ENCODE measurements at regions not wholly inside any gene's neighbourhood (a gene's known extent, or its start where the extent isn't known, plus 50 kb on each side); places are given as distances from the start of the nearest gene placed in this dataset.
"Not testable (repeated sequence)": the region's sequence is repeated elsewhere in the genome, so short reads cannot be mapped to it uniquely, and the experiment has no call there.

DNA sequence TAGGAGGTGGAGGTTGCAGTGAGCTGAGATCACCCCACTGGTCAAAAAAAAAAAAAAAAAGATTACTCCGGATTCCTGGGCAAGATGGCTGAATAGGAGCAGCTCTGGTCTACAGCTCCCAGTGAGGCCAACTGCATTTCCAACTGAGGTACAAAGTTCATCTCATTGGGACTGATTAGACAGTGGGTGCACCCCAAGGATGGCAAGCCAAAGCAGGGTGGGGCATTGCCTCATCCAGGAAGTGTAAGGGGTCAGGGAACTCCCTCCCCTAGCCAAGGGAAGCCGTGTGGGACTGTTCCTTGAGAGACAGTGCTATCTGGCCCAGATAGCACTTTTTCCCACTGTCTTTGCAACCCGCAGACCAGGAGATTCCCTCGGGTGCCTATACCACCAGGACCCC lies 70.7 kb downstream of the CARTPT start:
- Histone ChIP-seq H3K9ac (ENCODE audit: control insufficient read depth, extremely low read depth, insufficient read depth, low read length) (no peak overlapping the region), H3K27me3 (ENCODE audit: control insufficient read depth, extremely low read depth, insufficient read depth, low read length) (peaks cover 9% of the 10 kb centered on the region), H4K20me1 (ENCODE audit: control insufficient read depth, extremely low read depth, insufficient read depth, low read length) (no peaks in the 10 kb centered on the region), H3K4me1 (ENCODE audit: control insufficient read depth, extremely low read depth, insufficient read depth, low read length) (no peaks in the 10 kb centered on the region), H3K4me3 (ENCODE audit: control insufficient read depth in 2 of 3, extremely low read depth in 1 of 3, insufficient read depth in 2 of 3, low read depth in 1 of 3, low read length in 3 of 3) (no peak overlapping the region), H3K27ac (ENCODE audit: control insufficient read depth, insufficient read depth, low read length) (no peak overlapping the region), H3K9me1 (ENCODE audit: control insufficient read depth, extremely low read depth, insufficient read depth, low read length) (no peaks in the 10 kb centered on the region), H3K79me2 (ENCODE audit: control insufficient read depth, insufficient read depth, low read length) (no peaks in the 10 kb centered on the region), H3K9me3 (ENCODE audit: control insufficient read depth, low read depth, low read length) (no peaks in the 10 kb centered on the region), H3K36me3 (ENCODE audit: control insufficient read depth in 2 of 2, extremely low read depth in 1 of 2, insufficient read depth in 2 of 2, low read length in 2 of 2) (no peaks in the 10 kb centered on the region), H2AFZ (ENCODE audit: control insufficient read depth, low read length) (no peak overlapping the region), H3K4me2 (ENCODE audit: control insufficient read depth, extremely low read depth, insufficient read depth, low read depth, low read length) (no peak overlapping the region)
- dilution Hi-C loops (cut with MboI; ENCODE audit: extremely low pct_ligation_motif_present, low sequenced_read_pairs): no loop called here
- DNase-seq (ENCODE audit: low read depth, low spot score) (no peak), FAIRE-seq (no peak)
- TF ChIP-seq, protein P1, sequence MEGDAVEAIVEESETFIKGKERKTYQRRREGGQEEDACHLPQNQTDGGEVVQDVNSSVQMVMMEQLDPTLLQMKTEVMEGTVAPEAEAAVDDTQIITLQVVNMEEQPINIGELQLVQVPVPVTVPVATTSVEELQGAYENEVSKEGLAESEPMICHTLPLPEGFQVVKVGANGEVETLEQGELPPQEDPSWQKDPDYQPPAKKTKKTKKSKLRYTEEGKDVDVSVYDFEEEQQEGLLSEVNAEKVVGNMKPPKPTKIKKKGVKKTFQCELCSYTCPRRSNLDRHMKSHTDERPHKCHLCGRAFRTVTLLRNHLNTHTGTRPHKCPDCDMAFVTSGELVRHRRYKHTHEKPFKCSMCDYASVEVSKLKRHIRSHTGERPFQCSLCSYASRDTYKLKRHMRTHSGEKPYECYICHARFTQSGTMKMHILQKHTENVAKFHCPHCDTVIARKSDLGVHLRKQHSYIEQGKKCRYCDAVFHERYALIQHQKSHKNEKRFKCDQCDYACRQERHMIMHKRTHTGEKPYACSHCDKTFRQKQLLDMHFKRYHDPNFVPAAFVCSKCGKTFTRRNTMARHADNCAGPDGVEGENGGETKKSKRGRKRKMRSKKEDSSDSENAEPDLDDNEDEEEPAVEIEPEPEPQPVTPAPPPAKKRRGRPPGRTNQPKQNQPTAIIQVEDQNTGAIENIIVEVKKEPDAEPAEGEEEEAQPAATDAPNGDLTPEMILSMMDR (optimal IDR thresholded peaks at IDR 0.05 in 1 of 3, IDR thresholded peaks at IDR 0.05 in 1 of 3, conservative IDR thresholded peaks at IDR 0.05 in 1 of 3; ENCODE audit: extremely low read depth in 1 of 3, insufficient read depth in 2 of 3, low read length in 3 of 3): no peak
- TF ChIP-seq EZH2 (IDR thresholded peaks at IDR 0.05; ENCODE audit: low read length): no peak

DNA sequence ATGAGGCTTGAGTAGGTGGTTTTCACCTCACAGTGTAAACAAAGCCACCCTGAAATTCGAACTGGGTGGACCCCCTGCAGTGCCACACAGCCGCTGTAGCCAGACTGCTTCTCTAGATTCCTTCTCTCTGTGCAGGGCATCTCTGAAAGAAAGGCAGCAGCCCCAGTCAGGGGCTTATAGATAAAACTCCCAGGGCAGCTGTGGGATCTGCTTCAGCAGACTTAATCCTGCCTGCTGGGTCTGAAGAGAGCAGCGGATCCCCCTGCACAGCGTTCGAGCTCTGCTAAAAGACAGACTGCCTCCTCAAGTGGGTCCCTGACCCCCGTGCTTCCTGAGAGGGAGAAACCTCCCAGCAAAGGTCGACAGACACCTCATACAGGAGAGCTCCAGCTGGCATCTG lies 71.4 kb downstream of the CARTPT start:
- Histone ChIP-seq H3K36me3 (ENCODE audit: control insufficient read depth in 2 of 2, extremely low read depth in 1 of 2, insufficient read depth in 2 of 2, low read length in 2 of 2) (no peaks in the 10 kb centered on the region), H2AFZ (ENCODE audit: control insufficient read depth, low read length) (no peak overlapping the region), H4K20me1 (ENCODE audit: control insufficient read depth, extremely low read depth, insufficient read depth, low read length) (no peaks in the 10 kb centered on the region), H3K4me3 (ENCODE audit: control insufficient read depth in 2 of 3, extremely low read depth in 1 of 3, insufficient read depth in 2 of 3, low read depth in 1 of 3, low read length in 3 of 3) (no peak overlapping the region), H3K9ac (ENCODE audit: control insufficient read depth, extremely low read depth, insufficient read depth, low read length) (no peak overlapping the region), H3K9me3 (ENCODE audit: control insufficient read depth, low read depth, low read length) (no peaks in the 10 kb centered on the region), H3K4me2 (ENCODE audit: control insufficient read depth, extremely low read depth, insufficient read depth, low read depth, low read length) (no peak overlapping the region), H3K4me1 (ENCODE audit: control insufficient read depth, extremely low read depth, insufficient read depth, low read length) (no peaks in the 10 kb centered on the region), H3K27me3 (ENCODE audit: control insufficient read depth, extremely low read depth, insufficient read depth, low read length) (peaks cover 9% of the 10 kb centered on the region), H3K79me2 (ENCODE audit: control insufficient read depth, insufficient read depth, low read length) (no peaks in the 10 kb centered on the region), H3K27ac (ENCODE audit: control insufficient read depth, insufficient read depth, low read length) (no peak overlapping the region), H3K9me1 (ENCODE audit: control insufficient read depth, extremely low read depth, insufficient read depth, low read length) (no peaks in the 10 kb centered on the region)
- DNase-seq (ENCODE audit: low read depth, low spot score) (no peak), FAIRE-seq (no peak)
- no peak for TF ChIP-seq EZH2 (IDR thresholded peaks at IDR 0.05; ENCODE audit: low read length)
- TF ChIP-seq, protein P1 (optimal IDR thresholded peaks at IDR 0.05 in 1 of 3, IDR thresholded peaks at IDR 0.05 in 1 of 3, conservative IDR thresholded peaks at IDR 0.05 in 1 of 3; ENCODE audit: extremely low read depth in 1 of 3, insufficient read depth in 2 of 3, low read length in 3 of 3): no peak
- dilution Hi-C loops (cut with MboI; ENCODE audit: extremely low pct_ligation_motif_present, low sequenced_read_pairs): no loop called here

DNA sequence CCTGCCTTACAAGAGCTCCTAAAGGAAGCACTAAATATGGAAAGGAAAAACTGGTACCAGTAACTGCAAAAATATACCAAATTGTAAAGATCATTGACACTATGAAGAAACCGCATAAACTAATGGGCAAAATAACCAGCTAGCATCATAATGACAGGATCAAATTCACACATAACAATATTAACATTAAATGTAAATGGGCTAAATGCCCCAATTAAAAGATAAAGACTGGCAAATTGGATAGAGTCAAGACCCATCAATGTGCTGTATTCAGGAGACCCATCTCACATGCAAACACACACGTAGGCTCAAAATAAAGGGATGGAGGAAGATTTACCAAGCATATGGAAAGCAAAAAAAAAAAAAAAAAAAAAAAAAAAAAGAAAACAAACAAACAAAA lies 73.0 kb downstream of the CARTPT start:
- H3K79me2 ChIP-seq (ENCODE audit: control insufficient read depth, insufficient read depth, low read length); H3K4me3 ChIP-seq (ENCODE audit: control insufficient read depth in 2 of 3, extremely low read depth in 1 of 3, insufficient read depth in 2 of 3, low read depth in 1 of 3, low read length in 3 of 3); H4K20me1 ChIP-seq (ENCODE audit: control insufficient read depth, extremely low read depth, insufficient read depth, low read length); H2AFZ ChIP-seq (ENCODE audit: control insufficient read depth, low read length); FAIRE-seq; H3K4me2 ChIP-seq (ENCODE audit: control insufficient read depth, extremely low read depth, insufficient read depth, low read depth, low read length); H3K27me3 ChIP-seq (ENCODE audit: control insufficient read depth, extremely low read depth, insufficient read depth, low read length); dilution Hi-C loops (cut with MboI; ENCODE audit: extremely low pct_ligation_motif_present, low sequenced_read_pairs); H3K27ac ChIP-seq (ENCODE audit: control insufficient read depth, insufficient read depth, low read length); H3K4me1 ChIP-seq (ENCODE audit: control insufficient read depth, extremely low read depth, insufficient read depth, low read length); H3K9me3 ChIP-seq (ENCODE audit: control insufficient read depth, low read depth, low read length); DNase-seq (ENCODE audit: low read depth, low spot score); H3K36me3 ChIP-seq (ENCODE audit: control insufficient read depth in 2 of 2, extremely low read depth in 1 of 2, insufficient read depth in 2 of 2, low read length in 2 of 2); H3K9ac ChIP-seq (ENCODE audit: control insufficient read depth, extremely low read depth, insufficient read depth, low read length); H3K9me1 ChIP-seq (ENCODE audit: control insufficient read depth, extremely low read depth, insufficient read depth, low read length): not testable (repeated sequence)
